Stomach (tissue), 4 donors: ENCODE measurements at regions not wholly inside any gene's neighbourhood (a gene's known extent, or its start where the extent isn't known, plus 50 kb on each side); places are given as distances from the start of the nearest gene placed in this dataset.

Experiments used
- CTCF ChIP-seq, 7 experiments: fragments of 450-650 bp in 4 of 7; fragments of 200-600 bp in 3 of 7; sonication (generic) in 3 of 7; IDR thresholded peaks; one replicate each; pipeline ENCODE4 v1.5.1; 2016 to 2019; ENCODE audit warnings: antibody characterized with exemption in 7 of 7, control low read depth in 2 of 7, mild to moderate bottlenecking in 1 of 7
- POLR2AphosphoS5 ChIP-seq, 3 donors: sonication (generic); formaldehyde crosslinking; IDR thresholded peaks; one replicate each; pipeline ENCODE4 v1.6.1; 2016; ENCODE audit warnings: antibody characterized with exemption in 3 of 3

- no peak for TF ChIP-seq POLR2AphosphoS5 (IDR thresholded peaks at IDR 0.05)
- TF ChIP-seq CTCF (IDR thresholded peaks at IDR 0.05) = no peak
Observed at GRCh38 chr18:64991102-64991501, 759.7 kb upstream of the CDH7 start.
